ENCODE measurements at regions not wholly inside any gene's neighbourhood (a gene's known extent, or its start where the extent isn't known, plus 50 kb on each side); places are given as distances from the start of the nearest gene placed in this dataset.

GRCh38 chr20:24798930-24799705 is 150.0 kb upstream of the CST7 start:
- DNase-seq, result no peak

- no peak for DNase-seq
These were observed 149.0 kb upstream of the CST7 start for GRCh38 chr20:24799971-24800580.

GRCh38 chr20:24802286-24802820 is 146.7 kb upstream of the CST7 start:
- DNase-seq, result no peak

- no peak for DNase-seq
These were observed 144.4 kb upstream of the CST7 start for GRCh38 chr20:24804481-24805206.

GRCh38 chr20:24805456-24806238 is 143.4 kb upstream of the CST7 start:
- no peak for DNase-seq

- no peak for DNase-seq
These were observed 142.1 kb upstream of the CST7 start for GRCh38 chr20:24806705-24807676.

GRCh38 chr20:24808616-24809015 is 140.5 kb upstream of the CST7 start:
- no peak for DNase-seq

GRCh38 chr20:24809606-24810005 is 139.5 kb upstream of the CST7 start:
- no peak for DNase-seq

GRCh38 chr20:24810676-24811407 is 138.2 kb upstream of the CST7 start:
- no peak for DNase-seq

- no peak for DNase-seq
These were observed 136.7 kb upstream of the CST7 start for GRCh38 chr20:24812373-24812772.

GRCh38 chr20:24813080-24813479 is 136.0 kb upstream of the CST7 start:
- no peak for DNase-seq

- no peak for DNase-seq
These were observed 135.6 kb upstream of the CST7 start for GRCh38 chr20:24813496-24813895.

- DNase-seq, result no peak
These were observed 135.1 kb upstream of the CST7 start for GRCh38 chr20:24813936-24814335.

- DNase-seq, result no peak
These were observed 134.4 kb upstream of the CST7 start for GRCh38 chr20:24814556-24815195.

- DNase-seq, result no peak
These were observed 133.8 kb upstream of the CST7 start for GRCh38 chr20:24815196-24815815.

GRCh38 chr20:24815931-24816330 is 133.1 kb upstream of the CST7 start:
- DNase-seq, result no peak

GRCh38 chr20:24816431-24816830 is 132.6 kb upstream of the CST7 start:
- no peak for DNase-seq

GRCh38 chr20:24816907-24817306 is 132.2 kb upstream of the CST7 start:
- no peak for DNase-seq

GRCh38 chr20:24817351-24817750 is 131.7 kb upstream of the CST7 start:
- DNase-seq, result no peak

- no peak for DNase-seq
These were observed 131.0 kb upstream of the CST7 start for GRCh38 chr20:24818056-24818455.
